Activated T-cell treated with anti-CD3 and anti-CD28 coated beads for 48 hours (primary cell): ENCODE measurements at regions not wholly inside any gene's neighbourhood (a gene's known extent, or its start where the extent isn't known, plus 50 kb on each side); places are given as distances from the start of the nearest gene placed in this dataset.
A peak's percentile ranks its signal among the peaks of the same experiment; 100 is the strongest.

Experiments
- DNase-seq: peaks from one replicate; pipeline ENCODE4 v3.0.0-alpha.2; 2020; ENCODE audit warnings: low read depth

DNA sequence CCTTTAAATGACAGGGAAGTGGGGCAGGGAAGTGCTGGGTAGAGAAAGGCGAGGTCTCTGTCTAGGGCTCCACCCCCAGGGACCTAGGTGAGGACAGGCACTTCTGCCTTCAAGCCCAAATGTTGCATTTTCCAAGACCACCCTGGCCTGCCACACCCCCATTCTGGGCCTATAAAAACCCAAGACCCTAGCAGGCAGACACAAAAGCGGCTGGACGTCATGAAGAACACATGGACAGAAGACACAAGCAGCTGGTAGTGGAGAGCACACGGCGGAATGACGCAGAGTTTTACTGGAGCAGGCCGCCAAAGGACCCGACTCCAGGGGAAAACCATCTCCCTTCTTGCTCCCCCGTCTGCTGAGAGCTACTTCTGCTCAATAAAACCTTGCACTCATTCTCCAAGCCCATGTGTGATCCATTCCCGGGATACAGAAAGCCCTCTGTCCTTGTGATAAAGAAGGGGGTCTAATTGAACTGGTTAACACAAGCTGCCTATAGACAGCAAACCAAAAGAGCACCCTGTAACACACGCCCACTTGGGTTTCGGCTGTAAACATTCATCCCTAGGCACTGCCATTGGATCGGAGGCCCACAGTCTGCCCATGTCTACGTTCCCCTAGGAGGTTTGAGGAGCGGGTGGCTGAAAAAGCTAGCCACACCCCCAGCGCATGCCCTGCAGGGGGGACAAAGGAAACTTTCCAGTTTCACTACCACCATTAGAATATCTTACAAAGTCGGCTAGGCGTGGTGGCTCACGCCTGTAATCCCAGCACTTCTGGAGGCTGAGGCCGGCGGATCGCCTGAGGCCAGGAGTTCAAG is 622.2 kb upstream of the SALL1 start:
- no peak for DNase-seq

GRCh38 chr16:51766739-51767138 is 615.7 kb upstream of the SALL1 start:
- no peak for DNase-seq

- DNase-seq = no peak
Observed at GRCh38 chr16:51763072-51763661, 612.1 kb upstream of the SALL1 start.

DNA sequence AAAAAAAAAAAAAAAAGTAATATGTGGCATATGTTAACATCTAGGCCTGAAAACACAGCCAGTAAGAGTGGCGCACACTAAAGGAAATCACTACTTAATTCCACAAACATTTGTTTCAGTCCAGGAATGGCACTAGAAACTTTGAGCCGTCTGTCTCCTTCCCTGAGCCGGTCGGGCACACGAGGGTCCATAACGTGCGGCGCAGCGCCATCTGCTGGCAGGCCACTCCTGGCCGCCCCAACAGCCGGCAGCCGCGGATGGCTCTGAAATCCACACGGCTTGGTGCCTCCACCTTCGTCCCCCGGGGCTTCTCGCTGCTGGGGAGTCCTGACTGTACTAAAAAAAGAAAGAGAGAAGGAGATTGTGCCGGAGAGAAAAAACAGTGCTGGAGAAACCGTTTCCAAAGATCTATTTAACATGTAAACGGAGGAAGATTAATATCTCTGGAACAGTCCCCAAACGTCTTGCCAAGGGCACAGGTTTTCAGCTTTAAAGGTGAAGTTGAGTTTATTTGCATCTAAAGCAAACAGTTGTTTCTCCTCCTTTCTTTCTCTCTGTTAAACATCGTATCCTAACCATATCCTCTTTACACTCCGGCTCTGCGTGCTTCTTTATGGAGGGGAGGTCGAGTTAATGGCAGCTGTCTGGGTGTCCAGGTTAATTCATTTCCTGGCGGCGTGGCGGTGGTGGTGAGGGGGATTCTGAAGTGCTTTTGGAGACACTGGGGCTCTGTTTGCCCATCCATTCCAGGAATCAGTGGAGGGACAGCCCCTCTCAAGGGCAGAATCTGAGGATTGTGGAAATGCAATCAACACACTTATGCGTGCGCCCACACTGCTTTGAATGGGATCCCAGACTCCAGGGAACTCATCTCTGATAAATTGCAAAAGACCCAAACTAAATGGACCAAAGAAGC is 611.3 kb upstream of the SALL1 start:
- peak; percentile 54 for DNase-seq

- DNase-seq = no peak
Observed at GRCh38 chr16:51761001-51761400, 609.9 kb upstream of the SALL1 start.

- no peak for DNase-seq
Observed at GRCh38 chr16:51759999-51760398, 608.9 kb upstream of the SALL1 start.

- no peak for DNase-seq
Observed at GRCh38 chr16:51759329-51759728, 608.3 kb upstream of the SALL1 start.

DNA sequence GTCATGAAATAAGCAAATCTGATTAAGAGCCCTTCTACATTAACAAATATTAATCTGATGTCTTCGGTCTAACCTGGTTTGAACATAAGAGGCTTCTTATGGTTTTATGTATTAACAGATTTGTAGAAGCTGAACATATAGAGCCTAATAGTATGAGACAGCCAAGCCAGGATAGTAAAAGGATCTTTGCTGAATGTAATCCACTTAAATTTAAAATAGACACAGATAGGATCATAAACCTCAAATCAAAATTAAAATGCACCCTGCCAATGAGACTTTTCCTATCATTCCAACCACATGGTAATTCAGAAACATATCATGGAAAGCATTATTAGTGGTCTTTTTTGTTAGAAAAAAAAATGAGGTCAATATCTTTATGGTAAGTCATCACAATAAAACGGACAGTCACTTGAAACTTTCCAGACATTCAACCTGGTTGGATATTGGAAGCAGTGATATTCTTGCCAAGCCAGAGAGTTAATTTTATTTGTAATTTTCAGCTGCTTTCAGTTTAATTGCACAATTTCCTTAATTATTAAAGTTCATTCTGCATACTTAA is 606.9 kb upstream of the SALL1 start:
- DNase-seq = no peak

- no peak for DNase-seq
Observed at GRCh38 chr16:51757505-51757904, 606.4 kb upstream of the SALL1 start.

- no peak for DNase-seq
Observed at GRCh38 chr16:51757124-51757470, 606.0 kb upstream of the SALL1 start.

DNA sequence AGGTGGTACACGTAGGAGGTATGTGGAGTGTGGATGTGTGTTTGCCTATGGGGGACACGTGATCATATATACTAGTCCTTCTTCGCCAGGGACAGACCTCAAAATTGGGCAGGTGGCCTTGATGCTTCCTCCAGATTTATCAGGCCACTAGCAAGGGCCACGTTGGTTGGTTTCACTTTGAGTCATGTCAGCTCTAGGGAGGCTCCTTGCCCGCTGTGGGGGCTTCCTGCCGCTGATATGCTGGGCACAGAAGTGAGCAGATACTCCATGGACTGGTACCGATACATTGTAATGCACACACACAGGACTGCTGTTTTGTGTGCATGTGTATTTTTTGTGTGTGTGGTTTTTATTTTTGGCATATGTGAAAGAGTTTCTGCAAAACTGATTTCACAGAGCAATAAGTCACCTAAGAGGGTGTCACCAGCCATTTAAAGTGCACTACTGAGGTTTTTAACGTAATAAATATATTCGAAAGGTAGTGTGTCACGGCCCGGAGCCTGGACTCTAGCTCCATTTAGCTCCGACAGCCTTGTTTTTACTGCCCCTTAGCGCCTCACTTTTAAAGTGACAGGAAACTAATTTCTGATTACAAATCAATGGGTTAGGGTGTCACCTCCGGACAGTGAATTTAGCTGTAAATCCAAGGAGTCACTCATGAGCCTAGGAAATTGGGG is 605.5 kb upstream of the SALL1 start:
- no peak for DNase-seq

DNA sequence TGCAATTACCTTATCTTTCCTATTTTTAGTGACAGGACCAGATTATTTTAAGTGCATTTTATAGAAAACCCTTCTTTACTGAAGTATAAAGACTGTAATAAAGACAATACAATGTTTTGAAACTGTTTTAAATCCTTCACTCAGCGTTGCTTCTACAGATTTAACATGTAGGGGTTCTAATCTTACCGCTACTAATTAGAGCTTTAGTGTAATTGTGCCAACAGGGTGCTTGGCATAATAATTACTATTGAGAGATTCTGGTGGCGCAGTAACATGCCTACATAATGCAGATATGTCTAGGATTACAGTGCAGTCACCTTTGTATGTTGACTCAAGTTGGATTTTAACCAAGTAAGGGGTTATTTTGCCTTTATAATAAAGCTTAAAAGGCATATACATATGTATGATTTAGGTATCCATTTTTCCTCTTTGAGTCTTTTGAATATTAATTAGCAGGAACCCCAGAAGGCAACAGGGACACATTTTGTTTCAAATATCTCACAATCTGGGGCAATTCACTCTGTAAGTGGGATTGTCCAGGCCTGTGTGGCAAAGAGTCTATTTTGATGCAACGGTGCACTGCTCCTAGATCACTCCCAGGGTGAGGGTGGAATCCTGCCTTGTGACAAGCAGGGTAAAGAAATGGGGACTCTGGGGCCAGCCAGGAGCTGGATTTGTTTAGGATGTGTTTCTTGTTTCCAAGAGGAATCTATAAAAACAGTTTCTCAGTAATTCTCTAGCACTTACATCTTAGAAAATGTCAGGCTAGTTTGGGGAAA is 604.7 kb upstream of the SALL1 start:
- DNase-seq = no peak

- DNase-seq = no peak
Observed at GRCh38 chr16:51755039-51755501, 604.0 kb upstream of the SALL1 start.

DNA sequence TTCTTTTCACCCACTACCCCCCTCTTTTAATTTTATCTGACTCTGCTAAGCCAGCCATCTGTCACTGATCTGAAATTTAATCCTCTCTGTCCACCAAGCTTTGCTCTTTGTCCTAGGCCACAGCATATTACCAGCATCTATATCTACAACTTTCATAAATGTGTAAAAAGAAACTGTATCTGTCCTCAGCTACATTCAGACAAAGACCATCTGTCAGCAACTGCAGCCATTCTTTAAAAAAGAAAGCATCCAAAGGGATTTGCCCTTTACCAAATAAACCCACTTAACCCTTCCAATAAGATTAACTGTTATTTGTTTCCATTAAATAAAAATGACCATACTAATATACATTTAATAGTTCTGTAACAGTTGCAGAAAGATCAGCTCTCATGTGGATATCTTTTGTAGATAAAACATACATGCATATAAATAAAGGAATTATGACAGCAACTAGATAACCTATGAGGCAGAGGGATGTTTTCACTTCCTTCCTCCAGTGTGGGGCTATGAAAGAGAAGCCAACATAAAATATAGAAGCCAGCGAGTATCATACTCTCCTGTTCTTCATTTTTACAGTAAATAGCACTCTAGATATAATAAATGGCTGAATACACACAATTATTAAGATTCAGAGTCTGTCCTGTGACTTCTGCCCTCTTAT is 602.5 kb upstream of the SALL1 start:
- no peak for DNase-seq

GRCh38 chr16:51752438-51752995 is 601.4 kb upstream of the SALL1 start:
- DNase-seq = no peak

GRCh38 chr16:51747329-51747728 is 596.3 kb upstream of the SALL1 start:
- DNase-seq = no peak

- DNase-seq = no peak
Observed at GRCh38 chr16:51734220-51734619, 583.1 kb upstream of the SALL1 start.

GRCh38 chr16:51733181-51733580 is 582.1 kb upstream of the SALL1 start:
- no peak for DNase-seq

DNA sequence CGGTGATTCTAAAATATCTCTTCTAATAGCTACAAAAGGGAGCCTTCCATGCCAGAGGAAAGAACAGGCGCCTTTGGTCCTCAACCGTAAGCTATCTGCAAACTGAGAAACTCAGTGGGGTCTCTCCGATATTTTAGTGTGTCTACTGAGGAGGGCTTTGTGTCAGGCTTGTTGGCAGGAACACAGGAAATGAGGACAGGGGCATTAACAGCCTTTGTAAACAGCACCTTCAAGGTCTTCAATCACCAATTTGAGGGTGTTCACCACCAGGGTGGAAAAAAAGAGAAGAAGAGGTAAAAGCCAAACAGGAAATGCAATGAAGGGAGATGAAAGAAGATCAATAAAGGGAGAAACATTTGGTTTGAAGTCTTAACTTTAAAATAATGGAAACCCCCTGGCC is 580.1 kb upstream of the SALL1 start:
- no peak for DNase-seq

DNA sequence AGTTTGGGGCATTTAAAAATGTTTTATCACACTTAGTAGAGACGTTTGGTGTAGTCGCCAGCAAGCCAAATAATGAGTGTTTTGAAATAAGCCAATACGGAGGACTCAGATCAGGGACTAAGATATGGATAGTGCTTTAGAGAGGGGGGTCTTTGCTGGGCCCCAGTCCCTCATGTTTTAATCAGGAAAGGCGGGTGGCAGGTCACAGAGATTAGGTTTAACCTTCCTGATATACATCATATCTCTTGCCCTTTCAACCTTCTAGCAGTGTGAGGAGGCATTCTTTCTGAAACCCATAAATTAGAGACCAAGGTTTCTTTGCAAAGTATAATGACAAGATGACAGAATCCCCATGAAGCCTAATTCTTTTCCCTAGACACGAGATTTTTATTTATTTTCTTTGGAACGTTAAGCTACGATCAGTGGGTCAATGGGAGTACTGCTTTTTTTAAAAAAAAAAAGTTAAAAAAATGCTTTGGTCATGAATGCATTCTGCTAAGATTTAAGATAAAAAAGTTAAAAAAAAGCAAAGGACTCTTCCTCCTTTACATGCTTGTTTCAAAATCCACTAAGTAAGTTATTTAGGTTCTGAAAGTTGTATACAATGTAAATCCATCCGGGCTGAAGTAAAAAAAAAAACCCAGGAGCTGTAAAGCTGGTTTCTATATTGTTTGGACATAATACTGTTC is 572.1 kb upstream of the SALL1 start:
- DNase-seq = no peak
